ENCODE measurements at regions not wholly inside any gene's neighbourhood (a gene's known extent, or its start where the extent isn't known, plus 50 kb on each side); places are given as distances from the start of the nearest gene placed in this dataset.
"Not testable (repeated sequence)": the region's sequence is repeated elsewhere in the genome, so short reads cannot be mapped to it uniquely, and the experiment has no call there.

GRCh38 chr5:143521846-143522400 lies 118.4 kb upstream of the NR3C1 start:
- no peak overlapping the region for H3K4me2 ChIP-seq (ENCODE audit: low read depth, low read length, poor library complexity, severe bottlenecking)
- H4K20me1 ChIP-seq (ENCODE audit: insufficient read depth, low read length, poor library complexity, severe bottlenecking), result no peaks in the 10 kb centered on the region
- H3K9me3 ChIP-seq (ENCODE audit: insufficient read depth, low read depth, low read length), result no peaks in the 10 kb centered on the region
- no peak for TF ChIP-seq EZH2phosphoT487 (IDR thresholded peaks at IDR 0.05; ENCODE audit: borderline replicate concordance)
- TF ChIP-seq, protein P1, sequence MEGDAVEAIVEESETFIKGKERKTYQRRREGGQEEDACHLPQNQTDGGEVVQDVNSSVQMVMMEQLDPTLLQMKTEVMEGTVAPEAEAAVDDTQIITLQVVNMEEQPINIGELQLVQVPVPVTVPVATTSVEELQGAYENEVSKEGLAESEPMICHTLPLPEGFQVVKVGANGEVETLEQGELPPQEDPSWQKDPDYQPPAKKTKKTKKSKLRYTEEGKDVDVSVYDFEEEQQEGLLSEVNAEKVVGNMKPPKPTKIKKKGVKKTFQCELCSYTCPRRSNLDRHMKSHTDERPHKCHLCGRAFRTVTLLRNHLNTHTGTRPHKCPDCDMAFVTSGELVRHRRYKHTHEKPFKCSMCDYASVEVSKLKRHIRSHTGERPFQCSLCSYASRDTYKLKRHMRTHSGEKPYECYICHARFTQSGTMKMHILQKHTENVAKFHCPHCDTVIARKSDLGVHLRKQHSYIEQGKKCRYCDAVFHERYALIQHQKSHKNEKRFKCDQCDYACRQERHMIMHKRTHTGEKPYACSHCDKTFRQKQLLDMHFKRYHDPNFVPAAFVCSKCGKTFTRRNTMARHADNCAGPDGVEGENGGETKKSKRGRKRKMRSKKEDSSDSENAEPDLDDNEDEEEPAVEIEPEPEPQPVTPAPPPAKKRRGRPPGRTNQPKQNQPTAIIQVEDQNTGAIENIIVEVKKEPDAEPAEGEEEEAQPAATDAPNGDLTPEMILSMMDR (conservative IDR thresholded peaks at IDR 0.05; ENCODE audit: low read length), result no peak
- H3K4me3 ChIP-seq (ENCODE audit: low read length, poor library complexity, severe bottlenecking), result no peak overlapping the region
- no peak overlapping the region for H2AFZ ChIP-seq (ENCODE audit: low read length)
- no peaks in the 10 kb centered on the region for H3K79me2 ChIP-seq (ENCODE audit: insufficient read depth, low read length)
- H3K4me1 ChIP-seq (ENCODE audit: insufficient read depth, low read length, poor library complexity, severe bottlenecking), result peaks cover 4% of the 10 kb centered on the region
- H3F3A ChIP-seq (ENCODE audit: low read depth), result no peaks in the 10 kb centered on the region
- H3K9me2 ChIP-seq (replicated peaks; ENCODE audit: low read depth, low read length), result no peaks in the 10 kb centered on the region
- no peaks in the 10 kb centered on the region for H3K27me3 ChIP-seq (ENCODE audit: insufficient read depth, low read length, poor library complexity, severe bottlenecking)
- H3K9ac ChIP-seq (ENCODE audit: low read depth, low read length, poor library complexity, severe bottlenecking), result no peak overlapping the region
- H3K36me3 ChIP-seq (ENCODE audit: insufficient read depth, low read length), result no peaks in the 10 kb centered on the region

DNA sequence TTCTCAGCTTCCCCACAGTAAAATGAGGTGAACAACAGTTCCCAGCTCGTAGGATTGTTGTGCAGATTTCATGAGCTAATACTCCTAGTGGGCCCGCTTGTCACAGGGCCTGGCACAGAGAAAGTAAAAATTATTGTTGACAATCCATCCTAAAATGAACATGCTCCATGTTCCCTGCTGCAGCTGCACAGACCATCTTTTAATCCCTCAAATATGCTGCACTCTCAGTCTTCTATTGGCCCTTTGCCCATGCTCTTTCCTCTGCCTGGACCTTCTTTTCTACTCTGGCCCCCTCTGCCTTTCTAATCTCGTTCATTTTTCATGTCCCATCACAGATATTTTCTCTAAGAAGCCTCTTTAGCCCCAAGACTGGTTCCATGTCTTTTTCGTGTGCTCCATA lies 117.7 kb upstream of the NR3C1 start:
- Histone ChIP-seq H3K9ac (ENCODE audit: low read depth, low read length, poor library complexity, severe bottlenecking) (no peak overlapping the region), H3K4me1 (ENCODE audit: insufficient read depth, low read length, poor library complexity, severe bottlenecking) (peaks cover 12% of the 10 kb centered on the region), H2AFZ (ENCODE audit: low read length) (no peak overlapping the region), H3K79me2 (ENCODE audit: insufficient read depth, low read length) (no peaks in the 10 kb centered on the region), H3K9me2 (replicated peaks; ENCODE audit: low read depth, low read length) (no peaks in the 10 kb centered on the region), H3F3A (ENCODE audit: low read depth) (no peaks in the 10 kb centered on the region), H3K27me3 (ENCODE audit: insufficient read depth, low read length, poor library complexity, severe bottlenecking) (no peaks in the 10 kb centered on the region), H3K4me2 (ENCODE audit: low read depth, low read length, poor library complexity, severe bottlenecking) (no peak overlapping the region), H4K20me1 (ENCODE audit: insufficient read depth, low read length, poor library complexity, severe bottlenecking) (no peaks in the 10 kb centered on the region), H3K4me3 (ENCODE audit: low read length, poor library complexity, severe bottlenecking) (no peak overlapping the region), H3K36me3 (ENCODE audit: insufficient read depth, low read length) (no peaks in the 10 kb centered on the region), H3K9me3 (ENCODE audit: insufficient read depth, low read depth, low read length) (no peaks in the 10 kb centered on the region)
- no peak for TF ChIP-seq EZH2phosphoT487 (IDR thresholded peaks at IDR 0.05; ENCODE audit: borderline replicate concordance)
- TF ChIP-seq, protein P1 (conservative IDR thresholded peaks at IDR 0.05; ENCODE audit: low read length), result no peak

DNA sequence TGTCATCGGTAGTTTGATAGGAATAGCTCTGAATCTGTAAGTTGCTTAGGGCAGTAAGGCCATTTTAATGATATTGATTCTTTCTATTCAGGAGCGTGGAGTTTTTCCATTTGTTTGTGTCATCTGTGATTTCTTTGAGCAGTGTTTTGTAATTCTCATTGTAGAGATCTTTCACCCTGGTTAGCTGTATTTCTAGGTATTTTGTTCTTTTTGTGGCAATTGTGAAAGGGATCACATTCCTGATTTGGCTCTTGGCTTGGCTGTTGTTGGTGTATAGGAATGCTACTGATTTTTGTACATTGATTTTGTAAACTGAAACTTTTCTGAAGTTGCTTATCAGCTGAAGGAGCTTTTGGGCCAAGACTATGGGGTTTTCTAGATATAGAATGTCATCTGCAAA lies 115.7 kb upstream of the NR3C1 start:
- not testable (repeated sequence) for H3F3A ChIP-seq (ENCODE audit: low read depth); H3K9me2 ChIP-seq (replicated peaks; ENCODE audit: low read depth, low read length); H3K79me2 ChIP-seq (ENCODE audit: insufficient read depth, low read length); H3K27me3 ChIP-seq (ENCODE audit: insufficient read depth, low read length, poor library complexity, severe bottlenecking); H3K9ac ChIP-seq (ENCODE audit: low read depth, low read length, poor library complexity, severe bottlenecking); H3K36me3 ChIP-seq (ENCODE audit: insufficient read depth, low read length); H3K9me3 ChIP-seq (ENCODE audit: insufficient read depth, low read depth, low read length); H3K4me3 ChIP-seq (ENCODE audit: low read length, poor library complexity, severe bottlenecking); H4K20me1 ChIP-seq (ENCODE audit: insufficient read depth, low read length, poor library complexity, severe bottlenecking); H2AFZ ChIP-seq (ENCODE audit: low read length); H3K4me2 ChIP-seq (ENCODE audit: low read depth, low read length, poor library complexity, severe bottlenecking)
- H3K4me1 ChIP-seq (ENCODE audit: insufficient read depth, low read length, poor library complexity, severe bottlenecking), result peaks cover 15% of the 10 kb centered on the region

- H3K4me3 ChIP-seq (ENCODE audit: low read length, poor library complexity, severe bottlenecking); H2AFZ ChIP-seq (ENCODE audit: low read length); H3K79me2 ChIP-seq (ENCODE audit: insufficient read depth, low read length); H3K9me2 ChIP-seq (replicated peaks; ENCODE audit: low read depth, low read length); H3K4me2 ChIP-seq (ENCODE audit: low read depth, low read length, poor library complexity, severe bottlenecking); H3K36me3 ChIP-seq (ENCODE audit: insufficient read depth, low read length); H3F3A ChIP-seq (ENCODE audit: low read depth); H3K9ac ChIP-seq (ENCODE audit: low read depth, low read length, poor library complexity, severe bottlenecking); H3K27me3 ChIP-seq (ENCODE audit: insufficient read depth, low read length, poor library complexity, severe bottlenecking); H3K9me3 ChIP-seq (ENCODE audit: insufficient read depth, low read depth, low read length); H4K20me1 ChIP-seq (ENCODE audit: insufficient read depth, low read length, poor library complexity, severe bottlenecking): not testable (repeated sequence)
- peaks cover 15% of the 10 kb centered on the region for H3K4me1 ChIP-seq (ENCODE audit: insufficient read depth, low read length, poor library complexity, severe bottlenecking)
Observed at GRCh38 chr5:143517824-143518223, 114.3 kb upstream of the NR3C1 start.
